Astrocyte of the hippocampus (primary cell): ENCODE measurements at regions not wholly inside any gene's neighbourhood (a gene's known extent, or its start where the extent isn't known, plus 50 kb on each side); places are given as distances from the start of the nearest gene placed in this dataset.

Experiments used
- DNase-seq: peaks from one replicate; pipeline ENCODE4 v3.0.0; 2011; ENCODE audit warnings: low read depth, low spot score

DNA sequence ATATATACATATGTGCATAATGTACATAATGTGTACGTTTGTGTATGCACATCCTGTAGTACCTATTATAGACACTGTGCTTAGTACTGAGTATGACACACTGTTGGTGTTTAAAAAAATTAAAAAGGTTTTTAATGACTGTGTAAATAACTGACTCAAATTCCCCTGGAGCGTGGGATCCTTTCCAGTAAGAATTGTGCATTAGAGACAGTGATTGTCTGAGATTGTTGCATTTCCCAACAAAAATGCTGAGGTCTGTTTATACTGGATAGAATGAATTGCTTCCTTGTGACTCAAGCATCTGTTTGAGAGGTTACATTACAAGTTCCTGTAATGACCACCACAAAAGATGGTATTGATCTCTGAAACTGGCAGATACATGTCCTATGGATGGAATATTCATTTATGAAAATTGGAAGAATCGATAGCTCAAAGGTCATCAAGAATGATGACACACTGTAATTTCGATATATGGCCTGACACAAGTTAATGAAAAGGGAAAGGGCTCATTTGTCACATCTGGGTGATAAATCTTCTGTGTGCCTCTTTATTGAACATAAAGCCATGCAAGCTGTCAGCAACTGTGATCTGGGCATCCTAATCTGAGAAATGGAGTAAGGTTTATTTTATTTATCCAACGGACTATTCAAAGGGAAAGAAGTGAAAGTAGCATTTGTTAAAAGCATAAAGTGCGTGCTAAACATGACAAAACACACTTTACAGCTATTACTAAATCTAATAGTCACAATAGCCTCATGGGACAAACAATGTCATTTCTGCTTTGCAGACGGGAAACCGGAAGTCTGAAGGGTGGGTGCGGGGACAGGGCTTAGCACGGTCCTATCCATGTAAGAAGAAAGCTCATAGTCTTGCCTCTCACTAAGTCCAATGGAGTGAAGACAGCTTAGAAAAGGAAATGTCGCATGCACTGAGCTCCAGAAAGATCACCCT is 228.8 kb downstream of the CDH11 start:
- peak; percentile 89 for DNase-seq

- DNase-seq = peak; percentile 10
These were observed 232.4 kb downstream of the CDH11 start for GRCh38 chr16:64889446-64889845.

DNA sequence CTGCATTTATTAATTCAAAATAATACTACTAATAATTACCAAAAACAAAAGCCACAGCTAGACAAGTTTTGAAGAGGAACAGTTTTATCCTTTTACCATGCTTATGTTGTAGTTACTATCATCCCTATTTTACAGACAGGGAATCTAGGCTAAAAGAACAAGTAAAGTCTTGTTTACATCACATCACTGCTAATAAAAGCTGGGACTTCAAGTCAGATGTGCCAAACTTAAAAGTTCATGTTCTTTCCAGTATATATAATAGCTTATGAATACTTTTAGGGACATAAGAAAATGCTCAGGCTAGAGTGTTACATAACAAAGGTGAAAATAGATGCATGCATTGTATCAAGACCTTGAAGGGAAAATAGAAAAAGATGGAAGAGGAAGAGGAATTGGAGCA is 234.2 kb downstream of the CDH11 start:
- no peak for DNase-seq

DNA sequence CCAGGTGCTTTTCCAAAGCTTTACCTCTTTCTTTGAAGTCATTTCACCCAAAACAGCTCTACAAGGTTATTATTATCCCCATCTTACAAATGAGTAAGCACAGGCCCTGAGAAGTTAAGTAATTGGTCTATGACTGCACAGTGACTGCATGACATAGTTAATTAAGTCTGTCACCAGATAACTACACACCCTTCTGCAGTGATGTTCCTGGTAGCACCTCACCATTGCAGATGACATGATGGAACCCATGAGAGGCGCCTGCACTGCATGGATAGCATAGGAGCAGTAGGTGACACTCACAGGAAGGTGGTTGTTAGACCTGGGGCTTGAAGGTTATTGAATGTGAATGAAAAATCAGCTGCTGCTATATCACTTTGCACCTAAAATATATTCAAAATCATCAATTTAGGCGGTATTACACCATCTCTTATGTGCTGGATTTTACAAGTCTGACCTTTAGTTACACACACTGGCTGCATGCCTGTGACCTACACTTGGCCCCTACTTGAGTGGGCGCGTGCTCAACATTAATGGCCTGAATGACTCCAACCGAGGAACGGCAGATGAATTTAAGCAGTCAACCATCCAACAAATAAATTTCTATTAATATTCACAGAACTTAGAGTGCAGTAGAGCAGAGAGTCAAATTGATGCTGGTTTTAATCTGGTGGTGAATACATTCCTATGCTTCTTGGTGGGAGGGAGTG is 239.6 kb downstream of the CDH11 start:
- DNase-seq = no peak

GRCh38 chr16:64880994-64881393 is 240.9 kb downstream of the CDH11 start:
- DNase-seq = no peak

GRCh38 chr16:64880006-64880405 is 241.9 kb downstream of the CDH11 start:
- DNase-seq = no peak

GRCh38 chr16:64878940-64879339 is 242.9 kb downstream of the CDH11 start:
- no peak for DNase-seq

GRCh38 chr16:64872101-64872500 is 249.8 kb downstream of the CDH11 start:
- DNase-seq = no peak

DNA sequence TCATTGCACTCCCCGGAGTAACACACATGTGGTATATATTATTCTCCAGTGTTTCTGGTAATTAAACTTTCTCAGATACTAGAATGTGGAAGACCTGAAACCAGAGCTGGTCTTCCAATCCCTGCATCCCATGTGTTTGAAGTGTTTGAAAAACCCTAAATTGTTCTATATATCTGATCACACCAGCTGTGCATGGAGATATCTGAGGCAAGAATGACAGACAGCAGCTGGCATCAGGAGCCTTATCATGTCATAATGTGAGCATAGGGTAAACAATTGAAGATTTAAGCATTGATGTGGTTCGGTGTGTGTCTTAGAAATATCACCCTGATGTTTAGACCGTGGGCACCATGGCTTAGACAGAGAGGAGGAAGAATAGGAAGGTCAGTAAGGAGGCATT is 251.0 kb downstream of the CDH11 start:
- no peak for DNase-seq

DNA sequence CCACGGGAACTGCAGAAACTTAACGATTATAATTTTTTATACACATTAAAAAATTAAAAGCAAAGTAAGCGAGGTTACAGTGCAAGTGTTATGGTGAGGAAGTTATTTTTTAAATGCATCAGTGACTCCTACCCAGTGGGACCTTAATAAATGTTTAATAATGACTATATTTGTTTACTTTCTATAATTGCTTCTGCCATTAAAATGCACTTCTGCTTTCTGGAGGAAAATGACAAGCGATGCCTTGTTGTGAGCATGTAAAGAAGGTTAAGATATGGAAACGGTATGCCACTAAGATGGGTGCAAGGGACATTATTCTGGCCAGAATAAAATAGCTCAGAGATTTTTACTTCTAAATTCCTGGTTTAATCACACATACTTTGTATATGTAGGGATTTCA is 252.1 kb downstream of the CDH11 start:
- no peak for DNase-seq

DNA sequence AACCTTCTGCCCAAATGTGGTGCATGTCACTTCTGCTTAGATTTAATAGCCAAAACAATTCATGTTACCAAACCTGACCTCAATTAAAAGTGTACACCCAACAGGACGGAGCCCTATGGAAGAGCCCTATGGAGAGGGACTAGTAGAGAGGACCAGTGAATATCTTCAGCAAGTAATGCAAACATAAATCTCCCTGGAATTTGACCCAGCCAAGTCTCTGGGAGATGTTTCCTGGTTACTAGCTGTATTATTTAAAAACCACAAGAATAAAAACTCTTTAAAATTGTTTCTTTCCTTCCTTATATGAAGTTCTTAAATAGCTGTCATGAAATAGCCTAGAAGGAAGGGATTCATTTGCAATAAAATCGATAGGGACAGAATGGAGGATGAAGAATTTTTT is 255.8 kb downstream of the CDH11 start:
- DNase-seq = peak; percentile 13

DNA sequence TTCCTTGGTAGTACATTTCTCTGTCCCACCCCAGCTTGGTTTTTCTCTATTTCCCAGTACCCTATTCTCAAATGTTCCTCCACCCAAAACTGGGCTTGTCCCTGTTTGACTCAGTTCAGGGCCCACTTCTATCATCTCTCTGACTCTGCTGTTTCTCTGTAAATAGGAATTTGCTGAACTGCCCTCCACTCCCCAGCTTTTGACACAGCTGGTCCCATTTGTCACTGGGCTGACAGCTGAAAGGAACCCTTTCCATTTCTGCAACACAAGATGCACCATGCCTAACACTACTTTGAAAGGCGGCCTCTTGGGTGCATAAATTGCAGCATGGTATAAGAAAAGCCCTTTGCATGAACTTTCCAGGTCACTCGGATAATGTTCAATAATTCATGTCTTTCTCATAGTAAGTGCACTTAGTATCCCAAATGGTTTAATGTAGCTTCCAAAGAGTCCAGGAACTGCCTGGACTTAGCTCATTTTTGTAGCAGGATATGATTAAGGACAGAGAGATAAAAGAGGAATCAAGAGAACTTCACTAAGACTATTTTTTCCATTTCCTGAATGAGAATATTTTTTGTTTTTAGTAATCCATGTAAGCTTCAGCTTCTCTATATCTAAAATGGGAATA is 256.7 kb downstream of the CDH11 start:
- peak; percentile 9 for DNase-seq

GRCh38 chr16:64864232-64864809 is 257.5 kb downstream of the CDH11 start:
- DNase-seq = peak; percentile 84

GRCh38 chr16:64858076-64858475 is 263.8 kb downstream of the CDH11 start:
- peak; percentile 9 for DNase-seq

- DNase-seq = no peak
These were observed 264.5 kb downstream of the CDH11 start for GRCh38 chr16:64857411-64857810.

DNA sequence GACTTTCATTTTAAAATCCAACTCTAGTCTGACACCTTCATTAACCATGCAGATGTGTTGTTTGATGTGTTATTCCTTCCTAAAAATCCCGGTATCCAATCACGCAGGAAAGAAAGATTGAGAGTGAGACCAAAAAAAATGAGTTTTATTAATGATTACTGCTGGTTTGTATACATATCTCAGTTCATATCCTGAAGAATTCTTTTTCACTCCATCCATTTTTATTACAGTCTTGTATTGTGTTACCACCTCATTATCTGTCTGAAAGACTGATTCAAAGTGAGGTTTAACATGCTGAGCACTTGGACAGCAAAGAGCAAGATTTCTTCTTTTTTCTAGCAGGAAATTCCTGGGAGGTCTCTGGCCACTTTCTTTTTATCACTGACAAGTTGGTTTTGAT is 268.3 kb downstream of the CDH11 start:
- no peak for DNase-seq

- no peak for DNase-seq
These were observed 274.9 kb downstream of the CDH11 start for GRCh38 chr16:64846966-64847365.

DNA sequence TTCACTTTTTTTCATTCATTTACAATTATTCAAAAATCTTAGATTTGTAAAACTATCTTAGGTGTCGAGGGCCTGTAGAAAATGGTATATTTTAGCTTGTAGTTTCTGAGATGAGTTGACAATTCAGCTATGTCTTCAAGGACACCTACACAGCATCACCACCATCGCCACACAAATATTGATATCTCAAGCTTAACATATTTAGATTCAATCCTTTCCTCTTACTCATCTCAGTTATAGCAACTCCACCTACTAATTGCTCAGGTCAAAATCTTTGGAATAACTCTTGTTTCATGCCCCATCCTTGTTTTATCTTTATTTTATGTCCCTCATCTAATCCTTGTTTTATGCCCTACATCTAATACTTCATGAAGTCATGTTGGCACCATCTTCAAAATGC is 276.8 kb downstream of the CDH11 start:
- no peak for DNase-seq

DNA sequence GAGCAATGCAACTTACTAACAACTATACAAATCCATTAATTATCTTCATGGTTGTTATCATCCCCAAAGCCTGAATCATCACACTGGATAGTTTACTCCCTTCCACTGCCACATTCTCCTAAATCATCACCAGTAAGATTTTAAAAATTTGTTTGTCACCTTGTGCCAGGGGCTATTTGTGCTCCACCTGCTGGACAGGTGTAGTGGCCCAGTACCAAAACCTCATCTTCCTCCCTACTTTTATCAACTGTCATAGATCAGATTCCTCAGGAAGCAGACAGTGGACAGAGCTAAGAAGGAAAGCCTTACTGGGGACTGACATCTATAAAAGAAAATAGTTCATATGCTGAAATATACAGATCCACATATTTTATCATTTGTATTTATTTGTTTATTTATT is 280.4 kb downstream of the CDH11 start:
- DNase-seq = no peak

DNA sequence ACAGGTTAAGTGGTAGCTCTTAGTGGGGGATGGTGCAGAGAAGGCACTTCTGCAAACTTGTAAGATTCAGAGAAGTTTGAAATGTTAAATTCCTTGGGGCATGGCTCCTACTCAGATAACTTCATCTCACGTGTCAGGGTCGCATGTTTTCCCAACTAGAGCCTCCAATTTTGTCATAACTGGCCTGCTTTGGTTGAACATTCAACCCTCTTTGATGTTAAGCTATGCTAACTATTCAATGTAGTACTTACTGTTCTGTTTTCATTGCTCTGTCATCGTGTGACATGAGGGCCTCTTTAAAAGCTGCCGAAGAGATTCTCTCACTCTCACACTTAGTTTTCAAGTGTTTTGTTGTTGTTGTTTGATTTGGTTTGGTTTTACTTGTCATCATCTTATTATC is 280.8 kb downstream of the CDH11 start:
- DNase-seq = peak; percentile 10

DNA sequence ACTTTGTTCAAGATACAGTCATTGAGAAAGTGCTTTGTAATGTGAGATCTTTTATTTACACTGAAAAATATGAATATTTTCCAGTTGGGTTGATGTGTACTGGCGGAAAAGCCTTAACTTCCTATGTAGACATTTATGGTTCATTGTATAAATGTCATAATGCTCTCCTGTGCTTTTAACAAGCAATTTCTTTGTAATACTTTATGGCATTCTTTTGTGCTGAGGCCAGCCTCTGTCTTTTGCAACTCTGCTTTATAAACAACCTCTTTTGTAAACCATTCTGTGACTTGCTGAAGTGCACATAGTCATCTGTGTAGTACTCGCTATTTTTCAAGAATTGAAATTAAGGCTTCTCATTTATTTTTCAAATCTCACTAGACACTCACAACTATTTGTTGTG is 291.2 kb downstream of the CDH11 start:
- peak; percentile 9 for DNase-seq

GRCh38 chr16:64829678-64830077 is 292.2 kb downstream of the CDH11 start:
- no peak for DNase-seq
